Vagina (tissue), 2 donors: ENCODE measurements at regions not wholly inside any gene's neighbourhood (a gene's known extent, or its start where the extent isn't known, plus 50 kb on each side); places are given as distances from the start of the nearest gene placed in this dataset.

ENCODE experiments used
- DNase-seq, 2 donors: peaks; one replicate each; pipeline ENCODE4 v3.0.0-alpha.2; 2017; ENCODE audit errors: extremely low spot score in 2 of 2
- H3K27ac ChIP-seq: fragments of 200-600 bp; sonication (generic); one replicate; pipeline ENCODE4 v1.5.1; 2019
- H3K27me3 ChIP-seq: fragments of 200-600 bp; sonication (generic); one replicate; pipeline ENCODE4 v1.5.1; 2019
- H3K36me3 ChIP-seq, 2 donors: fragments of 200-600 bp; sonication (generic); one replicate each; pipeline ENCODE4 v1.5.1; 2017 to 2019
- H3K4me1 ChIP-seq: fragments of 200-600 bp; sonication (generic); one replicate; pipeline ENCODE4 v1.5.1; 2019
- H3K4me3 ChIP-seq, 2 donors: fragments of 200-600 bp; sonication (generic); 1 replicate in 1 of 2; 2 replicates in 1 of 2; pipeline ENCODE4 v1.5.1; 2016 to 2019
- H3K9me3 ChIP-seq: fragments of 200-600 bp; sonication (generic); one replicate; pipeline ENCODE4 v1.5.1; 2019
- CTCF ChIP-seq, 3 experiments: fragments of 450-650 bp in 2 of 3; fragments of 200-600 bp in 1 of 3; sonication (generic) in 1 of 3; IDR thresholded peaks; one replicate each; pipeline ENCODE4 v1.5.1; 2017 to 2019; ENCODE audit warnings: antibody characterized with exemption in 3 of 3, mild to moderate bottlenecking in 2 of 3, moderate library complexity in 2 of 3
- POLR2A ChIP-seq, 2 donors: fragments of 450-650 bp; IDR thresholded peaks; one replicate each; pipeline ENCODE4 v1.6.1; 2017; ENCODE audit warnings: antibody characterized with exemption in 2 of 2, mild to moderate bottlenecking in 2 of 2, moderate library complexity in 2 of 2
- POLR2AphosphoS5 ChIP-seq, 2 donors: sonication (generic); formaldehyde crosslinking; IDR thresholded peaks; one replicate each; pipeline ENCODE4 v1.9.0; 2017; ENCODE audit warnings: antibody characterized with exemption in 2 of 2, mild to moderate bottlenecking in 2 of 2, low read depth in 1 of 2; ENCODE audit not compliant: insufficient read depth in 1 of 2
- intact Hi-C: fragments of 100-400 bp; cut with DNase I; formaldehyde crosslinking; loops from one replicate; pipeline ENCODE4 v1.15.1; 2023

GRCh38 chr4:138910195-138910913 lies 105.2 kb upstream of the NOCT start:
- DNase-seq = no peak
- TF ChIP-seq CTCF (IDR thresholded peaks at IDR 0.05) (no peak), POLR2AphosphoS5 (IDR thresholded peaks at IDR 0.05; ENCODE audit: insufficient read depth in 1 of 2, low read depth in 1 of 2) (no peak), POLR2A (IDR thresholded peaks at IDR 0.05) (no peak)

GRCh38 chr4:138909587-138909986 lies 106.0 kb upstream of the NOCT start:
- no peaks in the 10 kb centered on the region for H3K9me3 ChIP-seq
- intact Hi-C loops = no loop called here
- H3K4me3 ChIP-seq = no peak overlapping the region
- no peak for DNase-seq
- H3K27me3 ChIP-seq = no peaks in the 10 kb centered on the region
- peaks cover 17% of the 10 kb centered on the region for H3K4me1 ChIP-seq
- H3K36me3 ChIP-seq = no peaks in the 10 kb centered on the region
- H3K27ac ChIP-seq = no peak overlapping the region
- TF ChIP-seq POLR2AphosphoS5 (IDR thresholded peaks at IDR 0.05; ENCODE audit: insufficient read depth in 1 of 2, low read depth in 1 of 2) = no peak
- no peak for TF ChIP-seq CTCF (IDR thresholded peaks at IDR 0.05)
- TF ChIP-seq POLR2A (IDR thresholded peaks at IDR 0.05) = no peak

More at GRCh38 chr4:138910195-138910913, 105.2 kb upstream of the NOCT start:
- Histone ChIP-seq H3K27me3 (no peaks in the 10 kb centered on the region), H3K36me3 (no peaks in the 10 kb centered on the region), H3K27ac (no peak overlapping the region), H3K4me3 (no peak overlapping the region), H3K9me3 (no peaks in the 10 kb centered on the region), H3K4me1 (peaks cover 17% of the 10 kb centered on the region)
- intact Hi-C loops = no loop called here

- TF ChIP-seq POLR2AphosphoS5 (IDR thresholded peaks at IDR 0.05; ENCODE audit: insufficient read depth in 1 of 2, low read depth in 1 of 2) = no peak
- TF ChIP-seq CTCF (IDR thresholded peaks at IDR 0.05) = no peak
- no peak for TF ChIP-seq POLR2A (IDR thresholded peaks at IDR 0.05)
- Histone ChIP-seq H3K27me3 (no peaks in the 10 kb centered on the region), H3K4me3 (no peak overlapping the region), H3K4me1 (peaks cover 17% of the 10 kb centered on the region), H3K36me3 (no peaks in the 10 kb centered on the region), H3K27ac (no peak overlapping the region), H3K9me3 (no peaks in the 10 kb centered on the region)
- intact Hi-C loops = no loop called here
- no peak for DNase-seq
Measured at GRCh38 chr4:138908134-138908533, 107.4 kb upstream of the NOCT start.

- no peak for DNase-seq
- H3K27ac ChIP-seq = no peak overlapping the region
- H3K4me3 ChIP-seq = no peak overlapping the region
- H3K27me3 ChIP-seq = no peaks in the 10 kb centered on the region
- intact Hi-C loops = no loop called here
- no peaks in the 10 kb centered on the region for H3K9me3 ChIP-seq
- no peak for TF ChIP-seq CTCF (IDR thresholded peaks at IDR 0.05)
- no peaks in the 10 kb centered on the region for H3K36me3 ChIP-seq
- H3K4me1 ChIP-seq = peaks cover 17% of the 10 kb centered on the region
Measured at GRCh38 chr4:138907174-138907573, 108.4 kb upstream of the NOCT start.

GRCh38 chr4:138904793-138905192 lies 110.8 kb upstream of the NOCT start:
- H3K27ac ChIP-seq = no peak overlapping the region
- TF ChIP-seq POLR2A (IDR thresholded peaks at IDR 0.05) (no peak), CTCF (IDR thresholded peaks at IDR 0.05) (no peak), POLR2AphosphoS5 (IDR thresholded peaks at IDR 0.05; ENCODE audit: insufficient read depth in 1 of 2, low read depth in 1 of 2) (no peak)
- no peaks in the 10 kb centered on the region for H3K36me3 ChIP-seq
- no peaks in the 10 kb centered on the region for H3K4me1 ChIP-seq
- intact Hi-C loops = no loop called here
- no peak overlapping the region for H3K4me3 ChIP-seq
- no peaks in the 10 kb centered on the region for H3K9me3 ChIP-seq
- DNase-seq = no peak
- H3K27me3 ChIP-seq = no peaks in the 10 kb centered on the region
